ENCODE measurements at regions not wholly inside any gene's neighbourhood (a gene's known extent, or its start where the extent isn't known, plus 50 kb on each side); places are given as distances from the start of the nearest gene placed in this dataset.
"Not testable (repeated sequence)": the region's sequence is repeated elsewhere in the genome, so short reads cannot be mapped to it uniquely, and the experiment has no call there.

- no peak for DNase-seq
These were observed 893.8 kb upstream of the SLC10A2 start for GRCh38 chr13:103960001-103960400.

- DNase-seq, result no peak
These were observed 892.5 kb upstream of the SLC10A2 start for GRCh38 chr13:103958691-103959090.

GRCh38 chr13:103957939-103958338, 891.7 kb upstream of the SLC10A2 start:
- no peak for DNase-seq

- no peak for DNase-seq
These were observed 887.6 kb upstream of the SLC10A2 start for GRCh38 chr13:103953859-103954258.

GRCh38 chr13:103952183-103952582, 886.0 kb upstream of the SLC10A2 start:
- DNase-seq, result no peak

- DNase-seq, result no peak
These were observed 882.2 kb upstream of the SLC10A2 start for GRCh38 chr13:103948426-103948825.

- DNase-seq, result no peak
These were observed 879.6 kb upstream of the SLC10A2 start for GRCh38 chr13:103945836-103946235.

GRCh38 chr13:103941506-103942140, 875.4 kb upstream of the SLC10A2 start:
- no peak for DNase-seq

GRCh38 chr13:103935117-103935516, 868.9 kb upstream of the SLC10A2 start:
- DNase-seq, result no peak

GRCh38 chr13:103931885-103932284, 865.7 kb upstream of the SLC10A2 start:
- DNase-seq, result no peak

GRCh38 chr13:103931331-103931845, 865.2 kb upstream of the SLC10A2 start:
- DNase-seq, result no peak

- DNase-seq, result no peak
These were observed 859.9 kb upstream of the SLC10A2 start for GRCh38 chr13:103926118-103926517.

- DNase-seq, result no peak
These were observed 842.7 kb upstream of the SLC10A2 start for GRCh38 chr13:103908911-103909310.

- no peak for DNase-seq
These were observed 842.1 kb upstream of the SLC10A2 start for GRCh38 chr13:103908274-103908673.

- DNase-seq, result no peak
These were observed 837.6 kb upstream of the SLC10A2 start for GRCh38 chr13:103903790-103904189.

GRCh38 chr13:103898481-103898880, 832.3 kb upstream of the SLC10A2 start:
- no peak for DNase-seq

- no peak for DNase-seq
These were observed 829.8 kb upstream of the SLC10A2 start for GRCh38 chr13:103895835-103896531.

GRCh38 chr13:103894626-103895025, 828.4 kb upstream of the SLC10A2 start:
- DNase-seq, result no peak

GRCh38 chr13:103884101-103884723, 818.0 kb upstream of the SLC10A2 start:
- DNase-seq, result no peak

GRCh38 chr13:103883698-103884097, 817.5 kb upstream of the SLC10A2 start:
- DNase-seq, result no peak

GRCh38 chr13:103883164-103883563, 816.9 kb upstream of the SLC10A2 start:
- peak; percentile 79 for DNase-seq

GRCh38 chr13:103880146-103880545, 813.9 kb upstream of the SLC10A2 start:
- not testable (repeated sequence) for DNase-seq

- DNase-seq, result no peak
These were observed 812.8 kb upstream of the SLC10A2 start for GRCh38 chr13:103878891-103879605.

Measured in NCI-H345 (cell line).